PC-9 (cell line): ENCODE measurements at regions not wholly inside any gene's neighbourhood (a gene's known extent, or its start where the extent isn't known, plus 50 kb on each side); places are given as distances from the start of the nearest gene placed in this dataset.

Experiments used
- BruUV-seq: library from RNA; stranded (reverse); fragments of 400-500 nt; replicated peaks from 2 replicates; lab custom pipeline; 2021; lab: Mats Ljungman, UMichigan
- CTCF ChIA-PET: fragments of 300-600 bp; sonication (Branson Sonifier 250); formaldehyde crosslinking; loops from one replicate; lab custom pipeline; 2022; ENCODE audit warnings: antibody characterized with exemption; lab: Charles Lee
- POLR2A ChIA-PET: fragments of 300-600 bp; sonication (Branson Sonifier 250); formaldehyde crosslinking; loops from one replicate; lab custom pipeline; 2022; ENCODE audit warnings: antibody characterized with exemption; ENCODE audit not compliant: unreplicated experiment; lab: Charles Lee
- DNase-seq, 2 experiments: peaks; one replicate each; pipeline versions ENCODE4 v3.0.0 to v3.0.0-alpha.2; 2015 to 2022; ENCODE audit warnings: mixed read lengths in 1 of 2
- H2AFZ ChIP-seq: fragments of 200-600 bp; sonication (generic); 2 replicates; pipeline ENCODE4 v1.8.1; 2017; ENCODE audit warnings: antibody characterized with exemption
- H3F3A ChIP-seq: fragments of 200-600 bp; sonication (generic); 2 replicates; pipeline ENCODE4 v1.8.1; 2017; ENCODE audit warnings: antibody characterized with exemption, mild to moderate bottlenecking, low read depth; ENCODE audit not compliant: insufficient read depth
- H3K27ac ChIP-seq: fragments of 200-600 bp; sonication (generic); 2 replicates; pipeline ENCODE4 v1.6.1; 2016; ENCODE audit warnings: mixed run types
- H3K27me3 ChIP-seq: fragments of 200-600 bp; sonication (generic); 2 replicates; pipeline ENCODE4 v1.6.1; 2016; ENCODE audit warnings: low read depth, mixed run types; ENCODE audit not compliant: insufficient read depth
- H3K36me3 ChIP-seq: fragments of 200-600 bp; sonication (generic); 2 replicates; pipeline ENCODE4 v1.6.1; 2016; ENCODE audit warnings: low read depth, mixed run types
- H3K4me1 ChIP-seq: fragments of 200-600 bp; sonication (generic); replicated peaks from 2 replicates; pipeline ENCODE4 v1.6.1; 2016; ENCODE audit warnings: mixed run types; ENCODE audit not compliant: insufficient read depth
- H3K4me2 ChIP-seq: fragments of 200-600 bp; sonication (generic); 2 replicates; pipeline ENCODE4 v1.6.1; 2017; ENCODE audit warnings: mixed run types
- H3K4me3 ChIP-seq: fragments of 200-600 bp; sonication (generic); 2 replicates; pipeline ENCODE4 v1.6.1; 2016; ENCODE audit warnings: mixed run types
- H3K79me2 ChIP-seq: fragments of 200-600 bp; sonication (generic); 2 replicates; pipeline ENCODE4 v1.6.1; 2017; ENCODE audit warnings: low read depth, mixed run types
- H3K9me2 ChIP-seq: fragments of 200-600 bp; sonication (generic); 2 replicates; pipeline ENCODE4 v1.8.1; 2017; ENCODE audit warnings: mild to moderate bottlenecking; ENCODE audit not compliant: insufficient read depth
- H3K9me3 ChIP-seq: fragments of 200-600 bp; sonication (generic); 2 replicates; pipeline ENCODE4 v1.8.1; 2016; ENCODE audit warnings: low read depth; ENCODE audit not compliant: insufficient read depth
- H4K20me1 ChIP-seq: fragments of 200-600 bp; sonication (generic); 2 replicates; pipeline ENCODE4 v1.8.1; 2017; ENCODE audit not compliant: insufficient read depth
- CTCF ChIP-seq: fragments of 200-600 bp; sonication (generic); conservative IDR thresholded peaks from 2 replicates; pipeline ENCODE4 v1.6.1; 2017; ENCODE audit warnings: mixed run types, antibody characterized with exemption, mild to moderate bottlenecking, moderate library complexity
- EZH2 ChIP-seq: fragments of 200-600 bp; sonication (generic); IDR thresholded peaks from 2 replicates; pipeline ENCODE4 v1.8.0; 2017; ENCODE audit warnings: antibody characterized with exemption, low read depth
- intact Hi-C: fragments of 100-400 bp; cut with micrococcal nuclease; formaldehyde crosslinking; loops from one replicate; pipeline ENCODE4 v1.10.0; 2022; ENCODE audit not compliant: unreplicated experiment

GRCh38 chr12:78793982-78794381, 70.6 kb upstream of the SYT1 start:
- BruUV-seq: no TSS peak
- Histone ChIP-seq H3K4me2 (no peak overlapping the region), H4K20me1 (no peaks in the 10 kb centered on the region), H3K36me3 (no peaks in the 10 kb centered on the region), H3K9me3 (no peaks in the 10 kb centered on the region), H3K4me1 (no peaks in the 10 kb centered on the region), H3K79me2 (no peaks in the 10 kb centered on the region), H3K27ac (no peak overlapping the region), H3K9me2 (no peaks in the 10 kb centered on the region; the same call in 1 of the 2 replicates), H3F3A (no peaks in the 10 kb centered on the region), H3K4me3 (no peak overlapping the region), H2AFZ (no peak overlapping the region), H3K27me3 (no peaks in the 10 kb centered on the region)
- no peak for TF ChIP-seq EZH2
- TF ChIP-seq CTCF: no peak
- ChIA-PET CTCF (no interaction called here), POLR2A (no interaction called here)
- intact Hi-C loops: no loop called here
- DNase-seq: no peak

GRCh38 chr12:78795934-78796445, 68.6 kb upstream of the SYT1 start:
- Histone ChIP-seq H3K4me2 (no peak overlapping the region), H3K27ac (no peak overlapping the region), H2AFZ (no peak overlapping the region), H4K20me1 (no peaks in the 10 kb centered on the region), H3K9me3 (no peaks in the 10 kb centered on the region), H3K4me1 (no peaks in the 10 kb centered on the region), H3K27me3 (no peaks in the 10 kb centered on the region), H3F3A (no peaks in the 10 kb centered on the region), H3K79me2 (no peaks in the 10 kb centered on the region), H3K36me3 (no peaks in the 10 kb centered on the region), H3K9me2 (no peaks in the 10 kb centered on the region; the same call in 1 of the 2 replicates), H3K4me3 (no peak overlapping the region)
- intact Hi-C loops: no loop called here
- no peak for DNase-seq
- no TSS peak for BruUV-seq
- ChIA-PET CTCF (no interaction called here), POLR2A (no interaction called here)
- no peak for TF ChIP-seq EZH2
- TF ChIP-seq CTCF: no peak

GRCh38 chr12:78797196-78797931, 67.2 kb upstream of the SYT1 start:
- ChIA-PET POLR2A (no interaction called here), CTCF (no interaction called here)
- Histone ChIP-seq H3K36me3 (no peaks in the 10 kb centered on the region), H3K4me2 (no peak overlapping the region), H3F3A (no peaks in the 10 kb centered on the region), H3K27ac (no peak overlapping the region), H3K9me2 (no peaks in the 10 kb centered on the region; the same call in 1 of the 2 replicates), H3K9me3 (no peaks in the 10 kb centered on the region), H3K4me1 (no peaks in the 10 kb centered on the region), H3K4me3 (no peak overlapping the region), H2AFZ (no peak overlapping the region), H4K20me1 (no peaks in the 10 kb centered on the region), H3K27me3 (no peaks in the 10 kb centered on the region), H3K79me2 (no peaks in the 10 kb centered on the region)
- TF ChIP-seq CTCF (no peak), EZH2 (no peak)
- DNase-seq: no peak
- intact Hi-C loops: no loop called here
- BruUV-seq: no TSS peak
